Posterior vena cava (tissue), 2 donors: ENCODE measurements at regions not wholly inside any gene's neighbourhood (a gene's known extent, or its start where the extent isn't known, plus 50 kb on each side); places are given as distances from the start of the nearest gene placed in this dataset.

Source experiments
- DNase-seq: peaks from one replicate; pipeline ENCODE4 v3.0.0-alpha.2; 2020; ENCODE audit warnings: low spot score
- intact Hi-C, 2 donors: fragments of 100-400 bp; cut with DNase I; formaldehyde crosslinking; loops; one replicate each; pipeline versions ENCODE4 v1.14.1 to v1.14.2; 2022 to 2023
- donor health status: DM: yes; HTN: yes; CAD: no.
- donor health status: DM: yes; HTN: yes; CAD: no.

- intact Hi-C loops = no loop called here
Observed at GRCh38 chr21:21715266-21715969, 717.2 kb downstream of the NCAM2 start.

GRCh38 chr21:21722731-21723130, 724.5 kb downstream of the NCAM2 start:
- intact Hi-C loops = no loop called here
- DNase-seq = no peak

More at GRCh38 chr21:21715266-21715969, 717.2 kb downstream of the NCAM2 start:
- DNase-seq = no peak

DNA sequence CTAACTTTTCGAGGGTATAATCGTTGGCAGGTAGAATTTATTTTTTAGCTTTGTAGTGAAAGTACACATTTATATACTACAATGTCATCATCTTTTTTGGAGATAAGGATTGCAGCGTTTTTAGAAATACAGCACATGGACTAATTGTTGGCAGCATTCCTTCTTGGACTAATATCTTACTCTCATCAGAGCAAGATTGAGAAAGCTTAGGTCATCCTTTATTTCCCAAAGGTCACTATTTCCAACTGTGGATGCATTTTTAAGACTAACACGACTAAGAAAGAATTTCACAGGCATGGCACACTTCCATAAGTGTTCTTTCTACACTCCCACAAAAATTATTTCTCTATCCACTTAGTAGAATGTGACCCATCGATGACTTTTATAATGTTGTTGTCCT, 732.3 kb downstream of the NCAM2 start:
- DNase-seq = no peak
- intact Hi-C loops = no loop called here

DNA sequence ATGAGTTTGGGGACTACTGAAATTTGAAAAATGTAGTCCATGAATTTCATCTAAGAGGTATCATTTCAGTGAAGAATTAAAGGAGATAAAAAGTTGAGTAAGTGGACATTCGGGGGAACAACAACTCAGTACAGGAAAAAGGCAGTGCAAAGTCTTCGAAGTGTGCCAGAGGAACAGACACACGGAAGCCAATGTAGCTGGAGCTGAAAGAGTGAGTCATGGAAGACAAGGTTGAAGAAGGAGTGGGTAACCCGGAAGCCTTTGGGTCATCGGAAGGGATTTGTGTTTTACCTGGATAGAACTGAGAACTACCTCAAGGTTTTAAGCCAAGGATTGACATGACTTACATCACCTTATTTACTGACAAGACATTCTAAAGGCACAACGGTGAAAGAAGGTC, 733.4 kb downstream of the NCAM2 start:
- intact Hi-C loops = no loop called here
- no peak for DNase-seq

- intact Hi-C loops = no loop called here
- DNase-seq = no peak
Observed at GRCh38 chr21:21734088-21734487, 735.9 kb downstream of the NCAM2 start.

- intact Hi-C loops = no loop called here
- DNase-seq = no peak
Observed at GRCh38 chr21:21737186-21737585, 739.0 kb downstream of the NCAM2 start.

DNA sequence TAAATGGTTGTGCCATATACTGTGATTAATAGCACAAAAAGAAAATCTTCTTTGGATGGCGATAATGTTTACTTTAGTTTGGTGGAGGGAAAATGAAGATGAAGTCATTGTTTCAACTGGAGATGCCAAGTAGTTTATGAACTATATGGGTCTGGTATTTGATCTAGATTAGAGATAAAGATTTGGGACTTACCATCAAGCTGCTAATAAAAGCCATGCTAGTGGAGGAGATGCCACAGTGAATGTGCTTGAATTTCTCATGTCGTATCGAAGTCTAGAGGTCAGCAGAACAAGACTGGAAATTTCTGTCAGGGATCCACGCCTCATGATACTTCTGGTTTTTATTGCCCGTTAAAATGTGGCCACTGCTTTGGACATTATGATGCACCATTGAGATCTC, 742.0 kb downstream of the NCAM2 start:
- intact Hi-C loops = no loop called here
- DNase-seq = no peak

DNA sequence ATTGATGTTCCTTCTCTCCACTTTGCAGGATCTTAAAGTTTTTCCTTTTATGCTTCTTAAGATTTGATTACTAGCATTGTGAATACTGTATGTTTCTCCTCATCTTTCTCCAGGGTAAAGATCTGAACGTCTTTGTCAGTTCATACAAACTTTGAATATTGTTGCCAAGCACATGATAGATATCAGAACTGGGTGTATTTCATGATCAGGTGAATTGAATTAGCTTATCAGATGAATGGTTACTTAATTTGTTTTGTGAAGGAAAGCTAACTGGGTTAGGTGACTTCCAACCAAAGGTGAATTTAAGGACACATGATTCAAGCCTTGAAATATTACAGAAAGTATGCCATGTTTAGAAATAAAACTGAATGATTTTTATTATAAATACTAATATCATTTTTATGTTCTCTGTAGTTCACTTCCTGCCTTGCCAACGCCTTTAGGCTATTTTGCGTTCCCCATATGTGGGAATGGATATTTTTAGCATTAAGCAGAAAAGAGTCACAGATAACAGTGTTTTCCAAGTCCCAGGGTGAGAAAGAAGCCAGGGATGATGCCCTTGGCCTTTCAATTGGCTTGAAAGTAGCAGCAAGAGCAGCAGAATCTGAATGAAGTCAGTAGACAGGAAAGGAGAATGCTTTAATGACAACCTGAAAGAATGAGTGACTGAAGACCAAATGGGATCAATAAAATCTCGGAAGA, 752.1 kb downstream of the NCAM2 start:
- DNase-seq = no peak
- intact Hi-C loops = no loop called here

DNA sequence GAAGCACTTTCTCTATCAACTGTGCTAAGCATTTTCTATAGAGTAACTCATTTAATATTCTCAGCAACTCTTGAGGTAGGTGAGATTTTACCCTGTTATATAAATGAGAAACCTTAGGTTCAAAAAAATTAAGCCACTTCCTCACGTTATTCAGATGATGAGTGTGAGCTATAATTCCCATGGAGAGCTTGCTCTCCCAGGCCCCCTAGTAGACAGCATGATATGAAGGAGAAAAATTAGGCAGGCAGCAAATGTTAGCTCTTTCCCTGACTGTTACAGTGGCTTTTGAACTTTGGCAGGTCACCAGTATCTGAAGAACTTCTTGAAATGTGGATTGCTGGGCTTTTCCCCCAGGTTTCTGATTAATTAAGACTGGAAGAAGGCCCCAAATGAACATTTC, 753.1 kb downstream of the NCAM2 start:
- intact Hi-C loops = no loop called here
- no peak for DNase-seq

- intact Hi-C loops = no loop called here
- no peak for DNase-seq
Observed at GRCh38 chr21:21762855-21763254, 764.6 kb downstream of the NCAM2 start.

- intact Hi-C loops = no loop called here
- no peak for DNase-seq
Observed at GRCh38 chr21:21764281-21764680, 766.1 kb downstream of the NCAM2 start.

- DNase-seq = no peak
- intact Hi-C loops = no loop called here
Observed at GRCh38 chr21:21767276-21767675, 769.1 kb downstream of the NCAM2 start.

DNA sequence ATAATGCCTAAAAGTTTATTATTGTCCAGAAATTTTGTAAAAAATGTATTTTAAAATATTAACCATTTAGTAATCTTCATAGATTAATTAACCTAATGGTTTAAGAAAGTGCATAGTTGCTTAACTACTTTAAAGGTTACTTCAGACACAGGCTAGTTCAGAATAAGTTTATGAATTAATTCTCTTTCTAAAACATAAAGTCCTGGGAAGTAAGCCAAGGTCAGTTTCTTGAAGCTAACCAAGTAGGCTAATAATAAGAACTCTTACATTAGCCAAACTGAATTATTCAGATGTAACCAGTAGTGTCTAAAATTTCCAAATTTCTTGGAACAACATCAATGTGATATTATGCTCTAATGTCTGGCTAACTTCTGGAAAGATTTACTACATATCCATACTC, 790.4 kb downstream of the NCAM2 start:
- DNase-seq = no peak
- intact Hi-C loops = no loop called here

DNA sequence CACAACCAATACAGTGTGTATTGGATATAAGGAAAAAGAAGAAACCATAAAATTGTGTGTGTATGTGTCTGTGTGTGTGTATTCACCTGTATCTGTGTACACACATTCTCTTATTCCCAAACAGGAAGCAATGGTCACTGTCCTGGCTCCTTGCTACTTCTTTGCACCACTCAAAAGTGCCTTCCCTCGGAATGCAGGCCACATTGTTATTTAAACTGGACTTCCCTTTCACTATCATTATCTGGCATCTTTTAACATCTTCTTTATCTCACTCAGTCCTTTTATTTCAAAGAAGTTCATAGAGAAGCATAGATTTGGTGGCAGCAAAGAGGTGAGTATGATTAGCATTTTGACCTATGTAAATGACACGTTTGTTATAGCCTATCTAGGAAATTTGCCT, 803.7 kb downstream of the NCAM2 start:
- intact Hi-C loops = no loop called here
- DNase-seq = no peak

- intact Hi-C loops = no loop called here
- no peak for DNase-seq
Observed at GRCh38 chr21:21806711-21807597, 808.7 kb downstream of the NCAM2 start.

DNA sequence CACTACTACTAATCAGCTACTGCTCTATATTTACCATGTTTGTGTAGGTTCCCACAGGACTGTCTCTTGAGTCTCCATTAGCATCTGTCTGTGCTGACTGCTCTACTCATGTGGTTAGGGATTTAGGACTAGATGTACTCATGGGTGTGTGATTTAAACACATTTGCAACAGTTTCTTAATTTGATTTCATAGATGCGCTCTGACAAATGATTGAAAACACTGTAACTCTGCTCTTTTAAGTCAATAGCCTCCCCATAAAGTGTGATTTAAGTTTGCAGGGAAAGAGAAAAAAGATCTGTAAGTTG, 809.3 kb downstream of the NCAM2 start:
- intact Hi-C loops = no loop called here
- no peak for DNase-seq

DNA sequence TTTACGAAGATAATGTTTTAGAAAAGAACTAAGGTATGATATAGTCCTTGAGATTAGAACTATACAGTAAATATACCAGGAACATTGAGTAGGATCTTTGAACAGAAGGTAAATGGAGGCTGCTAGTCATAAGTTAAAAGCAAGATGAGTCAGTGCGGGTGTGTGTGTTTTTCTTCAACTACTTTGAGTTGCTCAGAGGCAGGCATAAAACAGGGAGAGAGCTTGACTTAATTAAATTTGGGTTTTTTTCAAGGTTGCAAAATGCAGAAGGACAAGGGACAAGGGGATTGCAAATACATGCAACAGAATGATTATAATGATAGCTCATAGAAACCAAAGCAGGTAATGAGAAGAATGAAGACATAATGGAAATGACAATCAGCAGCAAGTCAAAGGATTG, 815.1 kb downstream of the NCAM2 start:
- DNase-seq = no peak
- intact Hi-C loops = no loop called here

DNA sequence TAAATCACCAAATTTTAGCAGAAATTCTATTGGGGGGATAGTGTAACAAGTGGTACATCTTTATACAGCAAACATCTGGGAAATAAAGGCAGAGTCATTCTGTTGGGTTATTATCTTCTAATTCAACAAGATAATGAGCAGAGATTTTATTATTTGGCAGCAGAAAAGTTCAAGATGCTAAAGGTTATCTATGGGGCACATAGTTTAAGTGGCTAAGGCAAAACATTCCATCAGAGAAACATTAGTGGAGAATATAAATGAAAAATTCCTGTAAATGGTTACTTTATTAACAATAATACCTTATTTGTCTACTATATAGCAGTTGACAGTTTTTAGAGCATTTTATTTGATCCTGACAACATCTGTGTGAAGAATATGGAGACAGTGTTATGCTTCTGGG, 815.7 kb downstream of the NCAM2 start:
- DNase-seq = no peak
- intact Hi-C loops = no loop called here

DNA sequence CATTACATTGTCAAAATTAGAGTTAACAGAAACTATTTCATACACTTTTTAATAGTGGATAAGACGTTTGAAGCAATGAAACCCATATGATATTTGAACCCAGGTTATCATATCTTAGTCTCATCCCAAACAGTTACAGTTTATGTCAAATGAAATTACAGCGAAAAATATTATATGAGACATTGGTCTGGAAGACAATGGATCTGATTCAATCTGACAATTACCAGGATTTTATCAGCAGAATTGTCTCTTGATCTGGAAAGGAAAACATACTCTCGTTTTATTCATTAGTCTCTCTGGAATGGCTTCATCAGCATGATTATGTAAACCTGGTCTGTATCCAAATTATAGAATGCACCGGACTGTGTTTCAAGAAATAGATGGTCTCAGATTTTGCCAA, 818.6 kb downstream of the NCAM2 start:
- intact Hi-C loops = no loop called here
- DNase-seq = no peak

GRCh38 chr21:21818898-21819297, 820.7 kb downstream of the NCAM2 start:
- DNase-seq = no peak
- intact Hi-C loops = no loop called here

- intact Hi-C loops = no loop called here
- DNase-seq = no peak
Observed at GRCh38 chr21:21828130-21828529, 829.9 kb downstream of the NCAM2 start.
